H9 (cell line): ENCODE measurements at regions not wholly inside any gene's neighbourhood (a gene's known extent, or its start where the extent isn't known, plus 50 kb on each side); places are given as distances from the start of the nearest gene placed in this dataset.

Source experiments
- DNase-seq: peaks from one replicate; pipeline ENCODE4 v3.0.0-alpha.2; 2017
- H2AFZ ChIP-seq: one replicate; pipeline ENCODE4 v1.6.1; 2013; ENCODE audit warnings: mild to moderate bottlenecking, low read length, control low read depth, moderate library complexity
- H2AK5ac ChIP-seq: 2 replicates; pipeline ENCODE4 v1.6.1; 2013; ENCODE audit warnings: low read length, control low read depth, mixed read lengths; ENCODE audit not compliant: insufficient read length
- H2BK120ac ChIP-seq: one replicate; pipeline ENCODE4 v1.6.1; 2013; ENCODE audit warnings: low read depth, mild to moderate bottlenecking, low read length, control low read depth, inconsistent platforms; ENCODE audit not compliant: poor library complexity, severe bottlenecking
- H2BK12ac ChIP-seq: 2 replicates; pipeline ENCODE4 v1.6.1; 2013; ENCODE audit warnings: low read length, control low read depth, mixed read lengths, low read depth; ENCODE audit not compliant: insufficient read length
- H2BK15ac ChIP-seq: 2 replicates; pipeline ENCODE4 v1.6.1; 2013; ENCODE audit warnings: low read depth, low read length, control low read depth
- H2BK20ac ChIP-seq: one replicate; pipeline ENCODE4 v1.6.1; 2013; ENCODE audit warnings: low read depth, mild to moderate bottlenecking, low read length, control low read depth, inconsistent platforms; ENCODE audit not compliant: poor library complexity, severe bottlenecking
- H2BK5ac ChIP-seq: 2 replicates; pipeline ENCODE4 v1.6.1; 2013; ENCODE audit warnings: low read length, control low read depth, mixed read lengths; ENCODE audit not compliant: insufficient read length
- H3K14ac ChIP-seq: 2 replicates; pipeline ENCODE4 v1.6.1; 2013; ENCODE audit warnings: low read length, control low read depth; ENCODE audit not compliant: insufficient read depth
- H3K18ac ChIP-seq: 2 replicates; pipeline ENCODE4 v1.6.1; 2013; ENCODE audit warnings: low read depth, mild to moderate bottlenecking, mixed read lengths, low read length, control low read depth; ENCODE audit not compliant: insufficient read length
- H3K23ac ChIP-seq: 2 replicates; pipeline ENCODE4 v1.6.1; 2013; ENCODE audit warnings: low read length, control low read depth, mixed read lengths, low read depth; ENCODE audit not compliant: insufficient read length
- H3K23me2 ChIP-seq: 2 replicates; pipeline ENCODE4 v1.6.1; 2013; ENCODE audit warnings: low read depth, mild to moderate bottlenecking, mixed read lengths, low read length, control low read depth; ENCODE audit not compliant: insufficient read length, poor library complexity, severe bottlenecking
- H3K27ac ChIP-seq: 2 replicates; pipeline ENCODE4 v1.5.1; 2013; ENCODE audit warnings: low read length, control low read depth, mixed read lengths, low read depth; ENCODE audit not compliant: insufficient read length
- H3K27me3 ChIP-seq: 2 replicates; pipeline ENCODE4 v1.6.1; 2013; ENCODE audit warnings: low read length, control low read depth, inconsistent platforms; ENCODE audit not compliant: insufficient read depth
- H3K4ac ChIP-seq: 2 replicates; pipeline ENCODE4 v1.6.1; 2013; ENCODE audit warnings: low read depth, mild to moderate bottlenecking, control low read depth, inconsistent platforms, low read length, moderate library complexity
- H3K4me1 ChIP-seq: 2 replicates; pipeline ENCODE4 v1.6.1; 2013; ENCODE audit warnings: low read length, control low read depth, inconsistent platforms; ENCODE audit not compliant: insufficient read depth
- H3K4me2 ChIP-seq: 2 replicates; pipeline ENCODE4 v1.6.1; 2013; ENCODE audit warnings: low read length, control low read depth, mixed read lengths; ENCODE audit not compliant: insufficient read length, insufficient read depth
- H3K56ac ChIP-seq: 2 replicates; pipeline ENCODE4 v1.6.1; 2013; ENCODE audit warnings: low read depth, mild to moderate bottlenecking, mixed read lengths, low read length, control low read depth; ENCODE audit not compliant: insufficient read length
- H3K79me1 ChIP-seq: 2 replicates; pipeline ENCODE4 v1.6.1; 2013; ENCODE audit warnings: low read depth, mild to moderate bottlenecking, moderate library complexity, low read length, control low read depth, inconsistent platforms; ENCODE audit not compliant: insufficient read depth, poor library complexity, severe bottlenecking
- H3K79me2 ChIP-seq: 2 replicates; pipeline ENCODE4 v1.6.1; 2013; ENCODE audit warnings: low read length, control low read depth, inconsistent platforms; ENCODE audit not compliant: insufficient read depth
- H3K9ac ChIP-seq: 2 replicates; pipeline ENCODE4 v1.6.1; 2013; ENCODE audit warnings: low read length, control low read depth, mixed read lengths; ENCODE audit not compliant: insufficient read length; ENCODE audit errors: extremely low read depth
- H3K9me3 ChIP-seq: one replicate; pipeline ENCODE4 v1.6.1; 2013; ENCODE audit warnings: low read depth, low read length, inconsistent platforms; ENCODE audit not compliant: control insufficient read depth
- H3T11ph ChIP-seq: one replicate; pipeline ENCODE4 v1.6.1; 2013; ENCODE audit warnings: mild to moderate bottlenecking, low read length, control low read depth, inconsistent platforms
- H4K20me1 ChIP-seq: one replicate; pipeline ENCODE4 v1.6.1; 2013; ENCODE audit not compliant: control insufficient read depth, insufficient read length, insufficient read depth
- H4K5ac ChIP-seq: 2 replicates; pipeline ENCODE4 v1.6.1; 2013; ENCODE audit warnings: low read depth, mild to moderate bottlenecking, mixed read lengths, low read length, control low read depth; ENCODE audit not compliant: insufficient read length
- H4K8ac ChIP-seq: replicated peaks from 2 replicates; pipeline ENCODE4 v1.6.1; 2013; ENCODE audit warnings: low read length, control low read depth, mixed read lengths, low read depth; ENCODE audit not compliant: insufficient read length
- H4K91ac ChIP-seq: 2 replicates; pipeline ENCODE4 v1.6.1; 2013; ENCODE audit warnings: low read depth, mild to moderate bottlenecking, moderate library complexity, mixed read lengths, low read length, control low read depth; ENCODE audit not compliant: insufficient read length
- H3K27ac Mint-ChIP-seq, 3 experiments: 2 replicates in 2 of 3; 3 replicates in 1 of 3; pipeline ENCODE4 v1.8.0; 2020 to 2021; ENCODE audit warnings: mixed read lengths in 3 of 3, mild to moderate bottlenecking in 1 of 3, moderate library complexity in 1 of 3
- H3K27me3 Mint-ChIP-seq: 2 replicates; pipeline ENCODE4 v1.8.0; 2021; ENCODE audit warnings: low read depth, mild to moderate bottlenecking, moderate library complexity, mixed read lengths
- H3K36me3 Mint-ChIP-seq, 3 experiments: 2 replicates in 2 of 3; 3 replicates in 1 of 3; pipeline ENCODE4 v1.8.0; 2020 to 2021; ENCODE audit warnings: low read depth in 3 of 3, mixed read lengths in 3 of 3; ENCODE audit not compliant: insufficient read depth in 1 of 3
- H3K4me1 Mint-ChIP-seq, 2 experiments: 2 replicates each; pipeline ENCODE4 v1.8.0; 2020; ENCODE audit warnings: mixed read lengths in 2 of 2
- H3K4me3 Mint-ChIP-seq, 2 experiments: 2 replicates in 1 of 2; 3 replicates in 1 of 2; pipeline ENCODE4 v1.8.0; 2020 to 2021; ENCODE audit warnings: mild to moderate bottlenecking in 2 of 2, mixed read lengths in 2 of 2, moderate library complexity in 1 of 2
- H3K9me3 Mint-ChIP-seq, 2 experiments: 2 replicates in 1 of 2; 3 replicates in 1 of 2; pipeline ENCODE4 v1.8.0; 2020; ENCODE audit warnings: mild to moderate bottlenecking in 2 of 2, mixed read lengths in 2 of 2, moderate library complexity in 1 of 2
- WGBS: extraction: QIAGEN DNeasy Blood & Tissue Kit; methylation state at CpG from one replicate; pipeline ENCODE4 v1.1.7; 2013; ENCODE audit warnings: missing lambda C conversion rate, low lambda C conversion rate, mixed read lengths; ENCODE audit not compliant: insufficient read length; ENCODE audit errors: extremely low coverage; 5-methylcytosine and 5-hydroxymethylcytosine counted together
- TF ChIP-seq, protein P1 (sequence below): fragments of 200-600 bp; sonication (generic); conservative IDR thresholded peaks from 3 replicates; pipeline ENCODE4 v1.8.0; 2021; ENCODE audit warnings: antibody characterized with exemption, mild to moderate bottlenecking

DNA sequence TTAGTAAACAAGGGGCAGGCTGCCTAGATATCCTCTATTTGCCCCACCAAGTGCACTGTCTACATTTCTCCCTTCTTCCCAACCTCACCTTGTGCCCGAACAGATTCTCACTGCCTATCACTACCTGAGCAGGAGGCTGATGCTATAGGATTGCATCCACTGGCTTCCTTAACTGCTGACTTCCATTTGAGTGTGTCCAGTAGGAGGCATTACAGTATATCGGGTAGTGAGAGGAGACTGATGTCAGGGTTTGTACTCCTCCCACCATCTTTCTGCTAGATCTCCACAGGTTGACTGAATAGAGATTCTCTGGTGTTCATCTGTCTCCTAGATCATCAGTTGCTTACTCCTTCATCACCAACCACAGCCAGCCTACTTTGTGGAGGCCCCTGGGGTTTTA, 796.3 kb downstream of the LRRIQ3 start:
- Histone ChIP-seq H3K14ac (no peak overlapping the region), H4K91ac (no peak overlapping the region), H2BK12ac (no peak overlapping the region), H3K9me3 (no peaks in the 10 kb centered on the region), H3K23me2 (no peaks in the 10 kb centered on the region), H3K18ac (no peak overlapping the region), H3K56ac (no peak overlapping the region), H2BK20ac (no peak overlapping the region), H3K4me2 (no peak overlapping the region), H2BK15ac (no peak overlapping the region), H2AFZ (no peak overlapping the region), H3K79me2 (no peaks in the 10 kb centered on the region), H3K9ac (no peak overlapping the region), H3K27ac (no peak overlapping the region), H3K27me3 (no peaks in the 10 kb centered on the region), H4K20me1 (no peaks in the 10 kb centered on the region), H3K4ac (no peak overlapping the region), H3K23ac (no peak overlapping the region), H2BK120ac (no peak overlapping the region), H2AK5ac (no peak overlapping the region), H3K4me1 (no peaks in the 10 kb centered on the region), H2BK5ac (no peak overlapping the region), H4K5ac (no peak overlapping the region), H4K8ac (no peak overlapping the region), H3T11ph (no peak overlapping the region), H3K79me1 (no peaks in the 10 kb centered on the region)
- WGBS, result no CpG with 5 or more reads among the region's 2 CpGs
- H3K4me1 Mint-ChIP-seq, result no peaks in the 10 kb centered on the region
- H3K27me3 Mint-ChIP-seq, result no peaks in the 10 kb centered on the region
- TF ChIP-seq, protein P1, sequence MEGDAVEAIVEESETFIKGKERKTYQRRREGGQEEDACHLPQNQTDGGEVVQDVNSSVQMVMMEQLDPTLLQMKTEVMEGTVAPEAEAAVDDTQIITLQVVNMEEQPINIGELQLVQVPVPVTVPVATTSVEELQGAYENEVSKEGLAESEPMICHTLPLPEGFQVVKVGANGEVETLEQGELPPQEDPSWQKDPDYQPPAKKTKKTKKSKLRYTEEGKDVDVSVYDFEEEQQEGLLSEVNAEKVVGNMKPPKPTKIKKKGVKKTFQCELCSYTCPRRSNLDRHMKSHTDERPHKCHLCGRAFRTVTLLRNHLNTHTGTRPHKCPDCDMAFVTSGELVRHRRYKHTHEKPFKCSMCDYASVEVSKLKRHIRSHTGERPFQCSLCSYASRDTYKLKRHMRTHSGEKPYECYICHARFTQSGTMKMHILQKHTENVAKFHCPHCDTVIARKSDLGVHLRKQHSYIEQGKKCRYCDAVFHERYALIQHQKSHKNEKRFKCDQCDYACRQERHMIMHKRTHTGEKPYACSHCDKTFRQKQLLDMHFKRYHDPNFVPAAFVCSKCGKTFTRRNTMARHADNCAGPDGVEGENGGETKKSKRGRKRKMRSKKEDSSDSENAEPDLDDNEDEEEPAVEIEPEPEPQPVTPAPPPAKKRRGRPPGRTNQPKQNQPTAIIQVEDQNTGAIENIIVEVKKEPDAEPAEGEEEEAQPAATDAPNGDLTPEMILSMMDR, result peak; percentile 57
- H3K9me3 Mint-ChIP-seq, result no peaks in the 10 kb centered on the region; a peak in 1 of 5 replicates
- H3K4me3 Mint-ChIP-seq, result no peak overlapping the region
- DNase-seq, result peak; percentile 36
- no peaks in the 10 kb centered on the region for H3K36me3 Mint-ChIP-seq
- H3K27ac Mint-ChIP-seq, result no peak overlapping the region
